ENCODE measurements at regions not wholly inside any gene's neighbourhood (a gene's known extent, or its start where the extent isn't known, plus 50 kb on each side); places are given as distances from the start of the nearest gene placed in this dataset.

- no peak for TF ChIP-seq CTCF (IDR thresholded peaks at IDR 0.05; ENCODE audit: low read depth, low read length)
- no peak for DNase-seq (ENCODE audit: extremely low read depth, low read depth)
These were observed 99.5 kb upstream of the CNTN3 start for GRCh38 chr3:74713977-74714376.

- no peak for DNase-seq (ENCODE audit: extremely low read depth, low read depth)
- no peak for TF ChIP-seq CTCF (IDR thresholded peaks at IDR 0.05; ENCODE audit: low read depth, low read length)
These were observed 97.6 kb upstream of the CNTN3 start for GRCh38 chr3:74711913-74712512.

GRCh38 chr3:74709951-74710350 is 95.5 kb upstream of the CNTN3 start:
- no peak for TF ChIP-seq CTCF (IDR thresholded peaks at IDR 0.05; ENCODE audit: low read depth, low read length)
- no peak for DNase-seq (ENCODE audit: extremely low read depth, low read depth)

- DNase-seq (ENCODE audit: extremely low read depth, low read depth) = no peak
- no peak for TF ChIP-seq CTCF (IDR thresholded peaks at IDR 0.05; ENCODE audit: low read depth, low read length)
These were observed 79.4 kb upstream of the CNTN3 start for GRCh38 chr3:74693696-74694393.

- no peak for DNase-seq (ENCODE audit: extremely low read depth, low read depth)
- no peak for TF ChIP-seq CTCF (IDR thresholded peaks at IDR 0.05; ENCODE audit: low read depth, low read length)
These were observed 78.8 kb upstream of the CNTN3 start for GRCh38 chr3:74693251-74693650.

- no peak for DNase-seq (ENCODE audit: extremely low read depth, low read depth)
- no peak for TF ChIP-seq CTCF (IDR thresholded peaks at IDR 0.05; ENCODE audit: low read depth, low read length)
These were observed 77.5 kb upstream of the CNTN3 start for GRCh38 chr3:74691946-74692345.

GRCh38 chr3:74673326-74673725 is 58.9 kb upstream of the CNTN3 start:
- TF ChIP-seq CTCF (IDR thresholded peaks at IDR 0.05; ENCODE audit: low read depth, low read length) = no peak

More at GRCh38 chr3:74673326-74673725, 58.9 kb upstream of the CNTN3 start:
- no peak for DNase-seq (ENCODE audit: extremely low read depth, low read depth)
